HG03045 (cell line): ENCODE measurements at regions not wholly inside any gene's neighbourhood (a gene's known extent, or its start where the extent isn't known, plus 50 kb on each side); places are given as distances from the start of the nearest gene placed in this dataset.

ENCODE experiments used
- ATAC-seq: cut with Tn5 transposase; IDR thresholded peaks from one replicate; pipeline ENCODE4 v1.9.1; 2021; ENCODE audit warnings: mild to moderate bottlenecking, moderate library complexity; ENCODE audit not compliant: unreplicated experiment

DNA sequence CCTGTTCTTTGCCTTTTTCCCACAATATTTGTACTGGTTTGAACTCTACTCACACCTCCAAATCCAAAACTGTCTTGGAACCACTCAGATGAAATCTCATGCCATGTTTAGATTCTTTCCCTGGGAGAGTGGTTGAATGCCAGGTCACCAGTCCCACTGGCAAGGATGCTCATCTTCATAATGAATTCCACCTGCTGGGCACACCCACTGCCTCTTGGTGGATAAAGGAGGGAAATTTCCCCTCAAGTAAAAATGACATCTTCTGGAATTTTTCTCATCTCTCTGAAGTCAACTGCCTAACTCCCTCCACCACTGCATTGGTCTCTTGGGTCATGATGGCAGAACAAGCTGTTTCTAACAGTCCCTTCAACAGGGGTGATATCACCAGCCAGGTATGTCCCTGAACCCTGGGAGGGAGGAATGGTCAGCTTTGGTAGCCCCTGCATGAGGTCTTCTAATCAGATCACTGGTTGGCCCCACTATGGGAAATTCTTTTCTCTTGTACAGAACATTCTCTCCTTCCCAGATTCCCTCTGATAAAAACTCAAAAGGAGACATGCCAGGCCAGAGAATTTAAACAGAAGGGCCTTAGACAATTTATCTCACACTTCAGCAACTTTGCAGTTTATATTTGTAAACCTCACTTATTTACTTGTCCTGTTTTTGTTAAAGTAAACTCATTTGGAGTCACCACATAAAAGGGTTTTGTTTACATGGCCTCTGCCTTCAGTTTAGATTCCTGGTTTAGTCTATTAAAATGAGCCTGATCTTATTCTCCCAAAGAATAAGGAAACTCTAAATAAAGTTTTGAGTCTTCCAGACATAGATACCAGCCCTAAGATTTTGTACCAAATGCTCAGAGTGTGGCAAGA, 143.4 kb downstream of the WNT5A start:
- ATAC-seq: no peak

GRCh38 chr3:55341502-55342031, 145.5 kb downstream of the WNT5A start:
- ATAC-seq: no peak

DNA sequence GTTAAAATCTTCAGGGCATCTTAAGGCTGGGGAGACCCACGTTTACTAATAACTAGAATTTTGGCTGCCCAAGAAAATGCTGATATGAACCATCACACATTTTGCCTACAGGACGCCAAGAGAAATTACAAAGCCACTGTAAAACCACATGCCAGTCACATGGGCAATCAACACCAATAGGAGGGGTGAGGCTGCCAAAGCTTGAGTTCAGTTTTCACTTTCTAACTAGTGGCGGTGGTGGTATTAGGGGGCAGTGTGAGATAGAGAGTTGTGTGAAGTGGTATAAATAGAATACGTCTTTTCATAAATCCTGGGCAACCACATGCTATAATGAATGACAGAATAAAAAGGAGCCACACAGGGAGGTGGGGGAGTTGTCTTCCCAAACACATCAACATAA, 147.3 kb downstream of the WNT5A start:
- no peak for ATAC-seq

DNA sequence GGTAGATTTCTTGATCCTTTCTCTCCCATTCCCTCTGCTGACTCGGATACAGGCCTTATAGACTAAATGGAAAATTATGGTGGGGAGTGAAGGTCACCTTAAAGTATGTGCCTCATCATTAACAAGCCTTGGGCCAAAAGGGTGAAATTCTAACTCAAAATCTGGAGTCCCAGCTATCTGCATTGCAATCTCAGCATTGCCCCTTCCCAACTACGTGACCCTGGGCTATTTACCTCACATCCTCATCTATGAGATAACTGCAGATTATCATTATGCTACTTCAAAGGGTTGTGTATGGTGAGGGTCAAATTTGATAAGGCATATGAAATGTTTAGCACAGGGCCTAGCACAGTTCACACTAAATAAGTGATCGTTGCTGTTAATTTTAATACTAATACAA, 147.7 kb downstream of the WNT5A start:
- ATAC-seq: no peak

- ATAC-seq: no peak
Measured at GRCh38 chr3:55337641-55338180, 149.4 kb downstream of the WNT5A start.

GRCh38 chr3:55333923-55334322, 153.2 kb downstream of the WNT5A start:
- no peak for ATAC-seq

DNA sequence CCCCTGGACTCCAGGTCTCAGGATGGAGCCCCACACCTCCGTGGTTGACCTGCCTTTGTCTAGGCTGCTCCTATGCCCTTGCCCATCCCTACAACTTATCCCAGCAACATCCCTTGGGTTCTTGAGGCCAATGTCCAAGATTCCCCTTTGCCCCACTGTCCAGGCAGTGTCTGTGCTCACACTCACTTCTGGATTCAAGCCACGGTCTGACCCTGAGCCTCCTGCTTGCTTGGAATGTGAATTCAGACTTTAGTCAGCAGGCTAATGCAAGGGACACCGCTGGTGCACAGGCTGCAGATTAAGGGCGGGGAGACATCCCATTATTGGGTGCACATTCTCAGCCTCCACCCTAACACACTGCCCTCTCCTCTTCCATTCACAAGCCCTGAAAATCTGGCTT, 154.1 kb downstream of the WNT5A start:
- no peak for ATAC-seq

- no peak for ATAC-seq
Measured at GRCh38 chr3:55332176-55332575, 154.9 kb downstream of the WNT5A start.

- no peak for ATAC-seq
Measured at GRCh38 chr3:55331524-55331923, 155.6 kb downstream of the WNT5A start.

DNA sequence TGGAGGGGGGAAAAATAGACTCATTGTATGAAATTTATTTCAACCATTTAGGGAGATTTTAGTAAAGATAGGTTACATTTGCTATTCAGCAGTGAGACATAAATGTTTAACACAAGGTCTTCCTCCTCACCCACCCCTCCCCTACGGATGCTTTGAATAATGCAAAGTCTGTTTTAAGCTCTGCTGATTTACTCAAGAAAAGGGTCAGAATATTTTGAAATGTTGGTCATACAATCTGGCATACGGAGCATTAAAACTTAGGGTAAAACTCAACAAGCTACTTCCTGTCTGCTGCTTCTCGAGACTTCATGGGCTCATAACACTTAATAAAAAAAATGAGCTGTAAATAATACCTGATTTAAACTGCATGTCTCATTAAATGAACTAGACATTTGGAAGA, 156.3 kb downstream of the WNT5A start:
- no peak for ATAC-seq

DNA sequence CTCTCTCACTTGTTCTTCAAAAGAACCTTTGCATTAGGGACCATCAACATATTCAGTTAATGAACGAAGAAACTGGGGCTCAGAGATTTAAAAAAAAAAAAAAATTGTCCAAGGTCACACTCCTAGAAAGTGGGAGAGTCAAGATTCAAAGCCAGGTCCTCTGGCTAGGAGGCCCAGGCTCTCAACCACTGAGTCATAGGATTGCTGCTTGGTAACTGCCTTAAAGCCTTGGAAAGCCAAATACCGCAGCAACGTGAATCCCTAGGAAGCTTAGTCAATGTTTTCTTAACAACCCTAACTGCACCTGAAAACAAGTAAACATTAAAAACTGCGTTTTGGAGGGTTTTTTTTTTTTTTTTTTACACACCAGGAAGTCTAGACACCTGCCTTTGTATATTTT, 156.8 kb downstream of the WNT5A start:
- no peak for ATAC-seq

- no peak for ATAC-seq
Measured at GRCh38 chr3:55329849-55330248, 157.3 kb downstream of the WNT5A start.

DNA sequence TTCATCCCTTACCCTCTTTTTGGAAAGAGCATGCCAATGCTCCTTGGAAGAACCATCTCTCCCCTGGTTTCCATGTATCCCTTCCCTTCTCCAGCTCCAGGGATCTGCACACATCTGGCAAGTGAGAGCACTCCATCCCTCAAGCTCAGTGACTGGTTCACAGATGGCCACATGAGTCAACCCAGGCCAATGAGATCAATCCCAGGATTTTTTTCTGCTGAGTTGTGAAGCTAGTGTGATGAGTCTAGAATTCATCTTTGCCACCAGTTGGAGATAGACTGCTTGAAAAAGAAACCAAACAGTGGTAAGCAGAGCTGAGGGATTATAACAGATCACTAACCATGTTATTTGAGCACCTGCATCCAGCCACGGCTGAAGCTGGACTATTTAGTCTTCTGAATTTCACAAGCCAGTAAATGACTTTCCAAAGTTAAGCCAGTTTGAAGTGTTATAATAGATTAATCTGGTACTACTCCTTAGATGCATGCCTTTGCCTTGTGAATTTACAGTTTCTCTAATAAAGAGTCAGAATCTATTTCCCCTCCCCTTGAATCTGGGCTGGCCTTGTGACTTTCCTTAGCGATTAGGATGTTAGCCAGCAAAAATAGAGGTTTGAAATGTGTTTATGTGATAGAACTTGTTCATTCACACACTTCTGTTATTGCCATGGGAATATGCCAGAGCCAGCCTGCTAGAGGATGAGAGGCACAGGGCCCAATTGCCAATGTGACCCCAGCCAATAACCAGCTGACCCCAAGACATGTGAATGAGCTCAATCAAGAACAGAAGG, 159.8 kb downstream of the WNT5A start:
- ATAC-seq: no peak

DNA sequence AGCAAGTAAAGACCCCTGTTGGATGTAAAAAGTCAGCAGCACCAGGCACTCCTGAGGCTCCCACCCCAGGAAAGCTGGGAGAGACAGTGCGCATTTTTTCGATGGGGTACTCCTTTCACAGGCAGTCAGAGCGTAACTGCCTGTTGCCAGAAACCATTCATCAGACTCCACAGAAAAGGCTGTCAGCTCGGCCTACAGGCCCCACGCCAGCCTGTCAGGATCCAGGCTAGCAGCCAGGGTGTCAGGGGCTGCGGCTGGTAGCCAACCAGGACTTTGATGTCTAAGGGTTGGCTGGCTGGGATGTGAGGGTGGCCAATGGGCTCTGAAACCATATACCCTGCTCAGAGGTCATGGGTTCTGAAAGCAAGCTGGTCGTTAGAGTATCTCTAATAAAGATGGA, 164.5 kb downstream of the WNT5A start:
- ATAC-seq: no peak

- no peak for ATAC-seq
Measured at GRCh38 chr3:55320928-55321327, 166.2 kb downstream of the WNT5A start.

DNA sequence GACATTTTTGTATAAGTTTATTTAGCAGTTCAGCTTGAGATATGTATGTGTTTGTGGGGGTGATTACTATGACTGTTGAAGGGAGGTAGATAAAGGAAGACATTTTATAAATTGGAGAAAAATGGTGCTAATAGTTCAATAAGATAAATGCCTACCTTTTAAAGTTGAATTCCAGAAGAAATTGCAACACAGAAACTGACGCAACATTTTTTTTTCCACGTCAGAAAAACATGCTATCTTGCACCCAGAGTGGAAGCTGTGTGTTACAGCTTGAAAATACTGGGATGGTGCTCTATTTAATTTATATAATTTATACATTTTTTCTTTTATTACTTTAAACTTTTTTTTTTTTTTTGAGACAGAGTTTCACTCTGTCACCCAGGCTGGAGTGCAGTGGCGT, 171.7 kb downstream of the WNT5A start:
- ATAC-seq: no peak

GRCh38 chr3:55313666-55314065, 173.4 kb downstream of the WNT5A start:
- no peak for ATAC-seq

DNA sequence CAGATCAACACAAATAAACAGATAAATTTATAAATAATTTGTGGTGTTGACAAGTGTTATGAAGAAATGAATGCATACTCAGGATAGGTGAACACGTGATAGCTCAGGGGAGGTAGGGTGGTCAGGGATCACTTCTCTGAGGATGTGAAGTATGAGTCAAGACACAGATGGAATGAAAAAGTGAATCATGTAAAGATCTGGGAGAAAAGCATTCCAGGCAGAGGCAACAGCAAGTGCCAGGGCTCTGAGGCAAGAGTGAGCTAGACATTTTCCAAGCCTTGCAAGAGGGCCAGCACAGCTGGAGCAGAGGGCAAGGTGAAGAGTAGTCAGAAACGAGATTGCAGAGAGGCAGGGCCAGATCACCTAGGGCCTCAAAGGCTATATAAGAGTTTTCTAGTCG, 177.8 kb downstream of the WNT5A start:
- no peak for ATAC-seq

DNA sequence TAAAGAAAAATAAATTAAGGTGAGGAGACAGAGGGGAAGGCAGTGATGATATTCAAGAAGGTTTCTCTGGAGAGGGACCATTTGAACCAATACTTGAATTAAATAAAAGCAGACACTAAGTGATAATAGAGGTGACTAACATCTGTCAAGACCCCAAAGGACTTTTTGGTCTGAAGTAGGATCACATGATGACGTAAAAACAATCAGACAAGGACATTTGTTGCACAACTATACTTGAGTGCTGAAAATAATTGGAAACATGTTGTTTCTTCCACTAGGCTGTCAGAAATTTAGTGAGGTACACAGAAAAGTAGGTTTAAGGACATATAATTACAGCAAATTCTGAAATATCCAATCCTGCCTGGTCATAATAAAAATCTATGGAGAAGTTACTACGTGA, 179.5 kb downstream of the WNT5A start:
- no peak for ATAC-seq

DNA sequence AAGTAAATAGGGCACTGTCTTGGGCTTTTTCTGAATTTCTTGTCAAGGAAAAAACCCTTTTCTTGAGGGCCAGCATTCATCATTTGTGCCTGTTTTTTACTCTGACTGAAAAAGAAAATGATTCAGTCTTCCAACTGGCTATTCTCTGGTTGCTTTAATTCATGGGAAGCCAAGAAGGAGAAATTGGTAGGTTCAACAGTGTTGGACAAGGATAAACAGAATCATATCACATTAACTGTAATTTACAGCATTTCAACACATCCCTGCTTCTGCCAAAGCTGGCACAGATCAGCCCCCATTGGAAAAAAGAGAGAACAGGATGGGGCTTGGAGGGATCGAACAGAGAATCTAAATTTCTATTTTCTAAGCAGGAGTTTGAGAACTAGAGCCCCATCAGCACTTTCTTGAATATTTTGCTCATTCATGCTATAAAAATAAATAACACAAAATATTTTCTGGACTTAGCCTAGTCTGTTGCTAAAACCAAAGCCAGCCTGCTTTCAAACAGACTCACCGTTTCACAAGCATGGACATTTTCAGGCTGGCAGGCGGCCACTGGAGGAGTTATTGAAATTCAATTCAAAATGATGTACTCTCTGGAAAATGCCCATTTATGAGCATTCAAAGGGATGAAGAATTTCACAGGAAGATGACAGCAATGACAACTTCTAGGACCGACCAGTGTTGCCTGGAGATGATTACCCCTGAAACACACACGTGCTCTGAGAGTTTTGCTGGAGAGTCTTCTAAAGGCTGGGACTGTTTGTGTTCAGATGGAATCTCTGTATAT, 181.2 kb downstream of the WNT5A start:
- no peak for ATAC-seq

DNA sequence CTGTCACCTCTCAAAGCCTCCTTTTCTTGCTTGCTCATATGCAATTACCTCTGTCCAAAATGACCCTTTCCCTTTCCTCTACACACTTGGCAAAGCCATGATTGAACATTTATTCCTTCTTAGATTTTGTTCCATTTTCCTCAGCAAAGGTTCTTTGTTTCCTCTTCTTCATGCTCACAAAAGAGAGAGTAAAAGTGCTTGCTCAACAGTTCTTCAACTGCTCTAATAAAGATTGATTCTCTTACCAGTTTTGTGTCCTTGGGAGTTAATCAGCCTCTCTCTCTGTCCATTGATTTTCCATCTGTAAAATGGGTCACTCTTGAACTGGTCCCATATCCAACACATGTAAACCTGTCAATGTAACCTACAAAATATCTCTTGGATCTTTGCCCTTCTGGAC, 186.4 kb downstream of the WNT5A start:
- ATAC-seq: no peak
